Islet precursor cell (in vitro differentiated cells): ENCODE measurements at regions not wholly inside any gene's neighbourhood (a gene's known extent, or its start where the extent isn't known, plus 50 kb on each side); places are given as distances from the start of the nearest gene placed in this dataset.

Experiments
- DNase-seq: peaks from one replicate; pipeline ENCODE4 v3.0.0-alpha.2; 2018

- no peak for DNase-seq
Observed at GRCh38 chr22:48981371-48982061, 846.2 kb downstream of the BRD1 start.

- DNase-seq, result no peak
Observed at GRCh38 chr22:48980918-48981317, 846.8 kb downstream of the BRD1 start.

GRCh38 chr22:48980409-48980808, 847.3 kb downstream of the BRD1 start:
- DNase-seq, result no peak

GRCh38 chr22:48979482-48979881, 848.2 kb downstream of the BRD1 start:
- no peak for DNase-seq

GRCh38 chr22:48976556-48977535, 850.8 kb downstream of the BRD1 start:
- no peak for DNase-seq

GRCh38 chr22:48975886-48976285, 851.8 kb downstream of the BRD1 start:
- DNase-seq, result no peak

GRCh38 chr22:48975316-48975741, 852.3 kb downstream of the BRD1 start:
- no peak for DNase-seq

GRCh38 chr22:48974443-48975315, 853.0 kb downstream of the BRD1 start:
- DNase-seq, result peak; percentile 41

GRCh38 chr22:48973694-48974041, 854.0 kb downstream of the BRD1 start:
- DNase-seq, result no peak

- DNase-seq, result no peak
Observed at GRCh38 chr22:48972979-48973693, 854.5 kb downstream of the BRD1 start.

GRCh38 chr22:48968201-48968959, 859.3 kb downstream of the BRD1 start:
- DNase-seq, result peak; percentile 77

- DNase-seq, result no peak
Observed at GRCh38 chr22:48963405-48963804, 864.3 kb downstream of the BRD1 start.

GRCh38 chr22:48961705-48962104, 866.0 kb downstream of the BRD1 start:
- DNase-seq, result no peak

- peak; percentile 43 for DNase-seq
Observed at GRCh38 chr22:48960980-48961660, 866.6 kb downstream of the BRD1 start.

- peak; percentile 22 for DNase-seq
Observed at GRCh38 chr22:48960576-48960975, 867.1 kb downstream of the BRD1 start.

- peak; percentile 18 for DNase-seq
Observed at GRCh38 chr22:48959496-48959895, 868.2 kb downstream of the BRD1 start.

- peak; percentile 32 for DNase-seq
Observed at GRCh38 chr22:48957987-48958321, 869.7 kb downstream of the BRD1 start.

- peak; percentile 47 for DNase-seq
Observed at GRCh38 chr22:48957311-48957986, 870.2 kb downstream of the BRD1 start.

- DNase-seq, result peak; percentile 46
Observed at GRCh38 chr22:48955351-48956311, 872.0 kb downstream of the BRD1 start.
